GM23338 (cell line): ENCODE measurements at regions not wholly inside any gene's neighbourhood (a gene's known extent, or its start where the extent isn't known, plus 50 kb on each side); places are given as distances from the start of the nearest gene placed in this dataset.

Experiments
- ATAC-seq: fragments of 200-7000 bp; cut with Tn5 transposase; 3 replicates; pipeline ENCODE4 v1.9.1; 2020
- DNase-seq: peaks from one replicate; pipeline ENCODE4 v3.0.0-alpha.2; 2015; ENCODE audit warnings: low spot score
- H2AFZ ChIP-seq: fragments of 200-600 bp; sonication (generic); 2 replicates; pipeline ENCODE4 v1.8.0; 2016; ENCODE audit warnings: antibody characterized with exemption, mild to moderate bottlenecking, moderate library complexity
- H3F3A ChIP-seq: fragments of 200-600 bp; sonication (generic); replicated peaks from 2 replicates; pipeline ENCODE4 v1.8.0; 2017; ENCODE audit warnings: antibody characterized with exemption, mixed run types, low read depth
- H3K27ac ChIP-seq: fragments of 200-600 bp; sonication (generic); 2 replicates; pipeline ENCODE4 v1.6.1; 2016; ENCODE audit warnings: low read depth
- H3K27me3 ChIP-seq: fragments of 200-600 bp; sonication (generic); 2 replicates; pipeline ENCODE4 v1.8.0; 2016; ENCODE audit warnings: mild to moderate bottlenecking, mixed run types, moderate library complexity; ENCODE audit not compliant: insufficient read depth
- H3K36me3 ChIP-seq: fragments of 200-600 bp; sonication (generic); 2 replicates; pipeline ENCODE4 v1.8.0; 2016; ENCODE audit warnings: mild to moderate bottlenecking; ENCODE audit not compliant: insufficient read depth
- H3K4me1 ChIP-seq: fragments of 200-600 bp; sonication (generic); 2 replicates; pipeline ENCODE4 v1.8.0; 2016; ENCODE audit warnings: mild to moderate bottlenecking, moderate library complexity; ENCODE audit not compliant: insufficient read depth
- H3K4me2 ChIP-seq: fragments of 200-600 bp; sonication (generic); 2 replicates; pipeline ENCODE4 v1.7.1; 2017; ENCODE audit warnings: mixed run types
- H3K4me3 ChIP-seq: fragments of 200-600 bp; sonication (generic); 2 replicates; pipeline ENCODE4 v1.6.1; 2016; ENCODE audit warnings: mixed run types
- H3K79me2 ChIP-seq: fragments of 200-600 bp; sonication (generic); replicated peaks from 2 replicates; pipeline ENCODE4 v1.8.0; 2017; ENCODE audit warnings: mild to moderate bottlenecking; ENCODE audit not compliant: insufficient read depth
- H3K9me2 ChIP-seq: fragments of 200-600 bp; sonication (generic); 2 replicates; pipeline ENCODE4 v1.8.0; 2017; ENCODE audit not compliant: insufficient read depth
- H4K20me1 ChIP-seq: fragments of 200-600 bp; sonication (generic); replicated peaks from 2 replicates; pipeline ENCODE4 v1.8.0; 2017; ENCODE audit warnings: mild to moderate bottlenecking; ENCODE audit not compliant: insufficient read depth
- H3K27ac Mint-ChIP-seq: 2 replicates; pipeline ENCODE4 v1.8.0; 2020; ENCODE audit warnings: inconsistent platforms, mild to moderate bottlenecking, moderate library complexity, mixed read lengths
- H3K27me3 Mint-ChIP-seq: 3 replicates; pipeline ENCODE4 v1.8.0; 2022; ENCODE audit warnings: low read depth, mild to moderate bottlenecking, moderate library complexity, mixed read lengths, inconsistent platforms; ENCODE audit not compliant: insufficient read depth, poor library complexity
- H3K36me3 Mint-ChIP-seq: 3 replicates; pipeline ENCODE4 v1.8.0; 2021; ENCODE audit warnings: low read depth, mild to moderate bottlenecking, inconsistent platforms, moderate library complexity, mixed read lengths
- H3K4me1 Mint-ChIP-seq: 3 replicates; pipeline ENCODE4 v1.8.0; 2020; ENCODE audit warnings: mild to moderate bottlenecking, inconsistent platforms, mixed read lengths
- H3K4me3 Mint-ChIP-seq: 3 replicates; pipeline ENCODE4 v1.8.0; 2021; ENCODE audit warnings: moderate library complexity, mild to moderate bottlenecking, inconsistent platforms, mixed read lengths
- H3K9me3 Mint-ChIP-seq: 3 replicates; pipeline ENCODE4 v1.8.0; 2020; ENCODE audit warnings: moderate library complexity, mild to moderate bottlenecking, inconsistent platforms, mixed read lengths
- NANOG ChIP-seq: IDR thresholded peaks from 2 replicates; pipeline ENCODE4 v1.6.1; 2016; ENCODE audit warnings: antibody characterized with exemption, borderline replicate concordance
- POLR2AphosphoS5 ChIP-seq: IDR thresholded peaks from 2 replicates; pipeline ENCODE4 v1.6.1; 2016; ENCODE audit warnings: antibody characterized with exemption, low read depth
- STAT1 ChIP-seq: IDR thresholded peaks from one replicate; pipeline ENCODE4 v1.6.1; 2016; ENCODE audit warnings: antibody characterized with exemption; ENCODE audit not compliant: unreplicated experiment
- ZNF114 ChIP-seq: fragments of 250-450 bp; sonication (Bioruptor Pico); IDR thresholded peaks from 2 replicates; pipeline ENCODE4 v1.5.0; 2020; ENCODE audit warnings: mild to moderate bottlenecking, moderate library complexity
- ZNF331 ChIP-seq: fragments of 250-450 bp; sonication (Bioruptor Pico); IDR thresholded peaks from 2 replicates; pipeline ENCODE4 v1.5.0; 2020; ENCODE audit warnings: low read depth, mild to moderate bottlenecking, moderate library complexity
- TF ChIP-seq, protein P1 (sequence below): fragments of 250-450 bp; sonication (Bioruptor Pico); IDR thresholded peaks from 2 replicates; pipeline ENCODE4 v1.5.0; 2020; ENCODE audit warnings: mild to moderate bottlenecking, moderate library complexity
- TF ChIP-seq, protein P2 (sequence below): IDR thresholded peaks from one replicate; pipeline ENCODE4 v1.6.1; 2018; ENCODE audit warnings: antibody characterized with exemption; ENCODE audit not compliant: unreplicated experiment

DNA sequence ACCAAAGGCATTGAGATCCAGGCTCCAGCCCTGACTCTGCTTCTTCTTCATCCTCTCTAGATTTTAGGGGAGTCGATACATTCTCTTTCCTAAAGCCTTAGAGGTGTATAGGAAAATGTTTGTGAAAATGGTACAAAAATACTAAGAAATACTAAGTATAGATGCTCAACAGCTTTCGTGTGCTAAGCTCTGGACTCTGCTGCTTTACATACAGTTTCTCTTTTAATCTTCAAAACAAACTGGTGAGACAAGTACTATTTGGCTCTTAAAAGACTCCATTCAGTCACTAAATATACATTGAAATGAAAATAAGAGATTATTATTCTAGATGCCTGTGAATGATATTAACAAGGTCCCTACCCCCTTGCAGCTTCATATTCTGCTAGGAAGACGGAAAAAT, 174.5 kb upstream of the TRPM3 start (continued):
- TF ChIP-seq, protein P1, sequence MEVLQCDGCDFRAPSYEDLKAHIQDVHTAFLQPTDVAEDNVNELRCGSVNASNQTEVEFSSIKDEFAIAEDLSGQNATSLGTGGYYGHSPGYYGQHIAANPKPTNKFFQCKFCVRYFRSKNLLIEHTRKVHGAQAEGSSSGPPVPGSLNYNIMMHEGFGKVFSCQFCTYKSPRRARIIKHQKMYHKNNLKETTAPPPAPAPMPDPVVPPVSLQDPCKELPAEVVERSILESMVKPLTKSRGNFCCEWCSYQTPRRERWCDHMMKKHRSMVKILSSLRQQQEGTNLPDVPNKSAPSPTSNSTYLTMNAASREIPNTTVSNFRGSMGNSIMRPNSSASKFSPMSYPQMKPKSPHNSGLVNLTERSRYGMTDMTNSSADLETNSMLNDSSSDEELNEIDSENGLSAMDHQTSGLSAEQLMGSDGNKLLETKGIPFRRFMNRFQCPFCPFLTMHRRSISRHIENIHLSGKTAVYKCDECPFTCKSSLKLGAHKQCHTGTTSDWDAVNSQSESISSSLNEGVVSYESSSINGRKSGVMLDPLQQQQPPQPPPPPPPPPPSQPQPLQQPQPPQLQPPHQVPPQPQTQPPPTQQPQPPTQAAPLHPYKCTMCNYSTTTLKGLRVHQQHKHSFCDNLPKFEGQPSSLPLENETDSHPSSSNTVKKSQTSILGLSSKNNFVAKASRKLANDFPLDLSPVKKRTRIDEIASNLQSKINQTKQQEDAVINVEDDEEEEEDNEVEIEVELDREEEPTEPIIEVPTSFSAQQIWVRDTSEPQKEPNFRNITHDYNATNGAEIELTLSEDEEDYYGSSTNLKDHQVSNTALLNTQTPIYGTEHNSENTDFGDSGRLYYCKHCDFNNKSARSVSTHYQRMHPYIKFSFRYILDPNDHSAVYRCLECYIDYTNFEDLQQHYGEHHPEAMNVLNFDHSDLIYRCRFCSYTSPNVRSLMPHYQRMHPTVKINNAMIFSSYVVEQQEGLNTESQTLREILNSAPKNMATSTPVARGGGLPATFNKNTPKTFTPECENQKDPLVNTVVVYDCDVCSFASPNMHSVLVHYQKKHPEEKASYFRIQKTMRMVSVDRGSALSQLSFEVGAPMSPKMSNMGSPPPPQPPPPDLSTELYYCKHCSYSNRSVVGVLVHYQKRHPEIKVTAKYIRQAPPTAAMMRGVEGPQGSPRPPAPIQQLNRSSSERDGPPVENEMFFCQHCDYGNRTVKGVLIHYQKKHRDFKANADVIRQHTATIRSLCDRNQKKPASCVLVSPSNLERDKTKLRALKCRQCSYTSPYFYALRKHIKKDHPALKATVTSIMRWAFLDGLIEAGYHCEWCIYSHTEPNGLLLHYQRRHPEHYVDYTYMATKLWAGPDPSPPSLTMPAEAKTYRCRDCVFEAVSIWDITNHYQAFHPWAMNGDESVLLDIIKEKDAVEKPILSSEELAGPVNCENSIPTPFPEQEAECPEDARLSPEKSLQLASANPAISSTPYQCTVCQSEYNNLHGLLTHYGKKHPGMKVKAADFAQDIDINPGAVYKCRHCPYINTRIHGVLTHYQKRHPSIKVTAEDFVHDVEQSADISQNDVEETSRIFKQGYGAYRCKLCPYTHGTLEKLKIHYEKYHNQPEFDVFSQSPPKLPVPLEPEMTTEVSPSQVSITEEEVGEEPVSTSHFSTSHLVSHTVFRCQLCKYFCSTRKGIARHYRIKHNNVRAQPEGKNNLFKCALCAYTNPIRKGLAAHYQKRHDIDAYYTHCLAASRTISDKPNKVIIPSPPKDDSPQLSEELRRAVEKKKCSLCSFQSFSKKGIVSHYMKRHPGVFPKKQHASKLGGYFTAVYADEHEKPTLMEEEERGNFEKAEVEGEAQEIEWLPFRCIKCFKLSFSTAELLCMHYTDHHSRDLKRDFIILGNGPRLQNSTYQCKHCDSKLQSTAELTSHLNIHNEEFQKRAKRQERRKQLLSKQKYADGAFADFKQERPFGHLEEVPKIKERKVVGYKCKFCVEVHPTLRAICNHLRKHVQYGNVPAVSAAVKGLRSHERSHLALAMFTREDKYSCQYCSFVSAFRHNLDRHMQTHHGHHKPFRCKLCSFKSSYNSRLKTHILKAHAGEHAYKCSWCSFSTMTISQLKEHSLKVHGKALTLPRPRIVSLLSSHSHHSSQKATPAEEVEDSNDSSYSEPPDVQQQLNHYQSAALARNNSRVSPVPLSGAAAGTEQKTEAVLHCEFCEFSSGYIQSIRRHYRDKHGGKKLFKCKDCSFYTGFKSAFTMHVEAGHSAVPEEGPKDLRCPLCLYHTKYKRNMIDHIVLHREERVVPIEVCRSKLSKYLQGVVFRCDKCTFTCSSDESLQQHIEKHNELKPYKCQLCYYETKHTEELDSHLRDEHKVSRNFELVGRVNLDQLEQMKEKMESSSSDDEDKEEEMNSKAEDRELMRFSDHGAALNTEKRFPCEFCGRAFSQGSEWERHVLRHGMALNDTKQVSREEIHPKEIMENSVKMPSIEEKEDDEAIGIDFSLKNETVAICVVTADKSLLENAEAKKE (CRISPR knock-in tag) = no peak
- no peak for TF ChIP-seq ZNF331 (CRISPR knock-in tag)
- TF ChIP-seq STAT1 = no peak
- no peak for TF ChIP-seq POLR2AphosphoS5

DNA sequence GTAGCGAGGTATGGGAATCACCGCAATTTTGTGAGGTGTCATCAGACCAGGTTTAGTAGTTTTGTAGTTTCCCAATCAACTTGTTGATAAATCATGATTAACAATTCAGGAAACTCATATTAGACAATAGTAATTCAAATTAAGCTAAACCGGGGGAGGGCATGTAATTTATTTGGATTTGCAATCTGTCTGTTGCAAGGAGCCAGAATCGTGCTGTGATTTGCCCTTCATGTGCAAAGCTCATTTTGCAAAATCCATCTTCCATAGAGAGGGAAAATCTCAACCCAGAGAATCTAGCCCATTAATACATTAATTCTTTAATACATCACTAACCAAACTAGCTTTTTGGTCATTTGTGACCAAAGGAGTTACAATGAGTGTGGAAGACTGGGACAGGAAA, 164.7 kb upstream of the TRPM3 start:
- no peak overlapping the region for H3K4me2 ChIP-seq
- no peaks in the 10 kb centered on the region for H4K20me1 ChIP-seq
- ATAC-seq (no peak), DNase-seq (no peak)
- no peaks in the 10 kb centered on the region for H3K36me3 ChIP-seq
- no peaks in the 10 kb centered on the region for H3K79me2 ChIP-seq
- H3K4me3 ChIP-seq = no peak overlapping the region
- H3K27me3 Mint-ChIP-seq = no peaks in the 10 kb centered on the region
- no peaks in the 10 kb centered on the region for H3K9me2 ChIP-seq
- no peaks in the 10 kb centered on the region for H3K36me3 Mint-ChIP-seq
- H3K9me3 Mint-ChIP-seq = no peaks in the 10 kb centered on the region
- peaks cover 9% of the 10 kb centered on the region; the same call in 1 of the 2 replicates for H3K4me1 ChIP-seq
- no peaks in the 10 kb centered on the region for H3K27me3 ChIP-seq
- H3K4me3 Mint-ChIP-seq = no peak overlapping the region
- H3K27ac ChIP-seq = no peak overlapping the region
- H3K4me1 Mint-ChIP-seq = peaks cover 19% of the 10 kb centered on the region
- H3F3A ChIP-seq = no peaks in the 10 kb centered on the region
- no peak overlapping the region for H3K27ac Mint-ChIP-seq
- H2AFZ ChIP-seq = peak overlapping the region; percentile 19; the same call in 1 of the 2 replicates
- TF ChIP-seq, protein P1 (CRISPR knock-in tag) = no peak
- TF ChIP-seq POLR2AphosphoS5 (no peak), ZNF114 (CRISPR knock-in tag) (no peak), NANOG (no peak)
- TF ChIP-seq, protein P2, sequence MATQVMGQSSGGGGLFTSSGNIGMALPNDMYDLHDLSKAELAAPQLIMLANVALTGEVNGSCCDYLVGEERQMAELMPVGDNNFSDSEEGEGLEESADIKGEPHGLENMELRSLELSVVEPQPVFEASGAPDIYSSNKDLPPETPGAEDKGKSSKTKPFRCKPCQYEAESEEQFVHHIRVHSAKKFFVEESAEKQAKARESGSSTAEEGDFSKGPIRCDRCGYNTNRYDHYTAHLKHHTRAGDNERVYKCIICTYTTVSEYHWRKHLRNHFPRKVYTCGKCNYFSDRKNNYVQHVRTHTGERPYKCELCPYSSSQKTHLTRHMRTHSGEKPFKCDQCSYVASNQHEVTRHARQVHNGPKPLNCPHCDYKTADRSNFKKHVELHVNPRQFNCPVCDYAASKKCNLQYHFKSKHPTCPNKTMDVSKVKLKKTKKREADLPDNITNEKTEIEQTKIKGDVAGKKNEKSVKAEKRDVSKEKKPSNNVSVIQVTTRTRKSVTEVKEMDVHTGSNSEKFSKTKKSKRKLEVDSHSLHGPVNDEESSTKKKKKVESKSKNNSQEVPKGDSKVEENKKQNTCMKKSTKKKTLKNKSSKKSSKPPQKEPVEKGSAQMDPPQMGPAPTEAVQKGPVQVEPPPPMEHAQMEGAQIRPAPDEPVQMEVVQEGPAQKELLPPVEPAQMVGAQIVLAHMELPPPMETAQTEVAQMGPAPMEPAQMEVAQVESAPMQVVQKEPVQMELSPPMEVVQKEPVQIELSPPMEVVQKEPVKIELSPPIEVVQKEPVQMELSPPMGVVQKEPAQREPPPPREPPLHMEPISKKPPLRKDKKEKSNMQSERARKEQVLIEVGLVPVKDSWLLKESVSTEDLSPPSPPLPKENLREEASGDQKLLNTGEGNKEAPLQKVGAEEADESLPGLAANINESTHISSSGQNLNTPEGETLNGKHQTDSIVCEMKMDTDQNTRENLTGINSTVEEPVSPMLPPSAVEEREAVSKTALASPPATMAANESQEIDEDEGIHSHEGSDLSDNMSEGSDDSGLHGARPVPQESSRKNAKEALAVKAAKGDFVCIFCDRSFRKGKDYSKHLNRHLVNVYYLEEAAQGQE = no peak
